IMR-90 (cell line): ENCODE measurements at regions not wholly inside any gene's neighbourhood (a gene's known extent, or its start where the extent isn't known, plus 50 kb on each side); places are given as distances from the start of the nearest gene placed in this dataset.

ENCODE experiments used
- ATAC-seq: fragments of 200-7000 bp; cut with Tn5 transposase; 2 replicates; pipeline ENCODE4 v1.9.1; 2020; ENCODE audit warnings: low read depth, mild to moderate bottlenecking, moderate library complexity
- BruUV-seq: library from RNA; stranded (reverse); fragments of 400-500 nt; replicated peaks from 2 replicates; lab custom pipeline; 2021; lab: Mats Ljungman, UMichigan
- CTCF ChIA-PET: fragments of 300-600 bp; formaldehyde crosslinking; extraction: SDS; loops from one replicate; lab custom pipeline; 2021; ENCODE audit warnings: antibody characterized with exemption; lab: Yijun Ruan, JAX
- POLR2A ChIA-PET: fragments of 300-600 bp; sonication (Branson Sonifier 250); formaldehyde crosslinking; loops from one replicate; lab custom pipeline; 2022; ENCODE audit warnings: antibody characterized with exemption; ENCODE audit not compliant: unreplicated experiment; lab: Charles Lee
- DNase-seq: peaks from one replicate; pipeline ENCODE4 v3.0.0; 2013
- H2AFZ ChIP-seq: replicated peaks from 2 replicates; pipeline ENCODE3; 2013; ENCODE audit warnings: low read length, mild to moderate bottlenecking; ENCODE audit not compliant: poor library complexity
- H2AK5ac ChIP-seq: 2 replicates; pipeline ENCODE4 v1.6.1; 2013; ENCODE audit warnings: low read depth, low read length, inconsistent platforms
- H2AK9ac ChIP-seq: replicated peaks from 2 replicates; pipeline ENCODE3; 2013; ENCODE audit warnings: mild to moderate bottlenecking, low read depth, low read length, moderate library complexity; ENCODE audit not compliant: poor library complexity
- H2BK120ac ChIP-seq: 2 replicates; pipeline ENCODE4 v1.6.1; 2013; ENCODE audit warnings: low read depth, low read length, inconsistent platforms
- H2BK15ac ChIP-seq: 3 replicates; pipeline ENCODE4 v1.6.1; 2013; ENCODE audit warnings: low read depth, low read length, inconsistent platforms
- H2BK20ac ChIP-seq: 2 replicates; pipeline ENCODE4 v1.6.1; 2013; ENCODE audit warnings: low read depth, mild to moderate bottlenecking, inconsistent platforms, low read length, moderate library complexity
- H2BK5ac ChIP-seq: 2 replicates; pipeline ENCODE4 v1.6.1; 2013; ENCODE audit warnings: mild to moderate bottlenecking, low read depth, low read length, inconsistent platforms; ENCODE audit not compliant: poor library complexity, severe bottlenecking
- H3K14ac ChIP-seq: replicated peaks from 2 replicates; pipeline ENCODE4 v1.6.1; 2013; ENCODE audit warnings: low read depth, low read length, inconsistent platforms
- H3K18ac ChIP-seq: 2 replicates; pipeline ENCODE4 v1.6.1; 2013; ENCODE audit warnings: low read depth, low read length, control low read depth
- H3K23ac ChIP-seq: 2 replicates; pipeline ENCODE4 v1.6.1; 2013; ENCODE audit warnings: low read depth, low read length, inconsistent platforms
- H3K27ac ChIP-seq: 2 replicates; pipeline ENCODE4 v1.5.1; 2013; ENCODE audit warnings: mild to moderate bottlenecking, control low read depth, low read length; ENCODE audit not compliant: insufficient read depth
- H3K27me3 ChIP-seq: 2 replicates; pipeline ENCODE4 v1.6.1; 2013; ENCODE audit warnings: low read length; ENCODE audit not compliant: control insufficient read depth, insufficient read depth
- H3K36me3 ChIP-seq: 2 replicates; pipeline ENCODE4 v1.6.1; 2013; ENCODE audit warnings: low read length, mixed read lengths; ENCODE audit not compliant: control insufficient read depth, insufficient read depth
- H3K4ac ChIP-seq: 2 replicates; pipeline ENCODE4 v1.6.1; 2013; ENCODE audit warnings: low read depth, low read length, inconsistent platforms
- H3K4me1 ChIP-seq: 2 replicates; pipeline ENCODE4 v1.6.1; 2013; ENCODE audit warnings: low read length, mixed read lengths; ENCODE audit not compliant: control insufficient read depth, insufficient read depth
- H3K4me2 ChIP-seq: 2 replicates; pipeline ENCODE4 v1.6.1; 2013; ENCODE audit warnings: low read depth, mild to moderate bottlenecking, control low read depth, low read length, moderate library complexity
- H3K4me3 ChIP-seq: 2 replicates; pipeline ENCODE4 v1.5.1; 2013; ENCODE audit warnings: low read depth, mild to moderate bottlenecking, control low read depth, low read length, moderate library complexity; ENCODE audit not compliant: insufficient read depth
- H3K56ac ChIP-seq: 2 replicates; pipeline ENCODE4 v1.6.1; 2013; ENCODE audit warnings: low read length, inconsistent platforms; ENCODE audit not compliant: insufficient read depth; ENCODE audit errors: extremely low read depth
- H3K79me1 ChIP-seq, 2 experiments: 2 replicates each; pipeline ENCODE4 v1.6.1; 2013; ENCODE audit warnings: low read length in 2 of 2, inconsistent platforms in 1 of 2, low read depth in 1 of 2
- H3K9ac ChIP-seq: 2 replicates; pipeline ENCODE4 v1.6.1; 2013; ENCODE audit warnings: low read depth, low read length, control low read depth
- H3K9me1 ChIP-seq: 2 replicates; pipeline ENCODE4 v1.6.1; 2013; ENCODE audit warnings: low read length, inconsistent platforms; ENCODE audit not compliant: insufficient read depth
- H3K9me3 ChIP-seq: 2 replicates; pipeline ENCODE4 v1.6.1; 2013; ENCODE audit warnings: low read length; ENCODE audit not compliant: control insufficient read depth, insufficient read depth
- H4K20me1 ChIP-seq: 2 replicates; pipeline ENCODE4 v1.6.1; 2013; ENCODE audit warnings: low read length, inconsistent platforms; ENCODE audit not compliant: insufficient read depth
- H4K5ac ChIP-seq: 2 replicates; pipeline ENCODE4 v1.6.1; 2013; ENCODE audit warnings: mild to moderate bottlenecking, low read depth, low read length, control low read depth
- H4K8ac ChIP-seq, 2 experiments: 2 replicates each; pipeline ENCODE4 v1.6.1; 2013; ENCODE audit warnings: low read depth in 2 of 2, low read length in 2 of 2, control low read depth in 1 of 2, inconsistent platforms in 1 of 2
- H4K91ac ChIP-seq: 2 replicates; pipeline ENCODE4 v1.6.1; 2013; ENCODE audit warnings: low read depth, low read length, inconsistent platforms; ENCODE audit not compliant: insufficient read depth
- BHLHE40 ChIP-seq: fragments of 150-350 bp; IDR thresholded peaks from 2 replicates; pipeline ENCODE4 v1.6.1; 2016; ENCODE audit warnings: mild to moderate bottlenecking, low read depth, low read length
- CEBPB ChIP-seq: IDR thresholded peaks from 2 replicates; pipeline ENCODE4 v1.6.1; 2012; ENCODE audit warnings: low read depth, low read length, improper control_type of control experiment
- CHD1 ChIP-seq: IDR thresholded peaks from 2 replicates; pipeline ENCODE4 v1.6.1; 2012; ENCODE audit warnings: low read depth, low read length, improper control_type of control experiment
- ELK1 ChIP-seq: fragments of 150-350 bp; IDR thresholded peaks from 2 replicates; pipeline ENCODE4 v1.6.1; 2016; ENCODE audit warnings: low read depth, mild to moderate bottlenecking, low read length, moderate library complexity, borderline replicate concordance
- FOS ChIP-seq: fragments of 150-350 bp; IDR thresholded peaks from 2 replicates; pipeline ENCODE4 v1.6.1; 2016; ENCODE audit warnings: low read depth, low read length
- MAFK ChIP-seq: IDR thresholded peaks from 2 replicates; pipeline ENCODE4 v1.6.1; 2012; ENCODE audit warnings: low read depth, low read length, improper control_type of control experiment
- MAZ ChIP-seq: IDR thresholded peaks from 2 replicates; pipeline ENCODE4 v1.6.1; 2012; ENCODE audit warnings: low read depth, mild to moderate bottlenecking, low read length, improper control_type of control experiment, moderate library complexity, borderline replicate concordance
- MXI1 ChIP-seq: IDR thresholded peaks from 2 replicates; pipeline ENCODE4 v1.6.1; 2012; ENCODE audit warnings: low read depth, mild to moderate bottlenecking, low read length, moderate library complexity, borderline replicate concordance
- NFE2L2 ChIP-seq: fragments of 150-350 bp; IDR thresholded peaks from 2 replicates; pipeline ENCODE4 v1.6.1; 2016; ENCODE audit warnings: low read depth, mild to moderate bottlenecking, low read length
- POLR2A ChIP-seq: IDR thresholded peaks from 2 replicates; pipeline ENCODE4 v1.6.1; 2012; ENCODE audit warnings: mild to moderate bottlenecking, low read depth, low read length
- RAD21 ChIP-seq: IDR thresholded peaks from 2 replicates; pipeline ENCODE4 v1.6.1; 2012; ENCODE audit warnings: low read length, improper control_type of control experiment
- RCOR1 ChIP-seq: IDR thresholded peaks from 2 replicates; pipeline ENCODE4 v1.6.1; 2012; ENCODE audit warnings: mild to moderate bottlenecking, low read length, improper control_type of control experiment; ENCODE audit not compliant: insufficient replicate concordance
- RFX5 ChIP-seq: IDR thresholded peaks from 2 replicates; pipeline ENCODE4 v1.8.0; 2012; ENCODE audit warnings: low read depth, mild to moderate bottlenecking, low read length, moderate library complexity
- SMC3 ChIP-seq: fragments of 150-350 bp; IDR thresholded peaks from 2 replicates; pipeline ENCODE4 v1.6.1; 2016; ENCODE audit warnings: low read depth, mild to moderate bottlenecking, antibody characterized with exemption, low read length, moderate library complexity
- USF2 ChIP-seq: fragments of 150-350 bp; IDR thresholded peaks from 2 replicates; pipeline ENCODE4 v1.6.1; 2017; ENCODE audit warnings: mild to moderate bottlenecking, antibody characterized with exemption, low read length, low read depth
- WGBS, 2 experiments: methylation state at CpG; one replicate each; pipeline versions ENCODE4 v1.1.5 to v1.1.7; 2013; ENCODE audit warnings: missing lambda C conversion rate in 2 of 2; ENCODE audit not compliant: insufficient read length in 1 of 2; ENCODE audit errors: extremely low coverage in 2 of 2; 5-methylcytosine and 5-hydroxymethylcytosine counted together
- dilution Hi-C: fragments of 300-500 bp; cut with HindIII; formaldehyde crosslinking; loops from one replicate; pipeline ENCODE4 v1.14.3; 2018; ENCODE audit warnings: low sequenced_read_pairs; ENCODE audit not compliant: unreplicated experiment
- in situ Hi-C: fragments of 300-500 bp; cut with MboI; formaldehyde crosslinking; loops from 3 replicates; pipeline ENCODE4 v1.14.3; 2019; ENCODE audit warnings: low sequenced_read_pairs, inconsistent platforms, mixed read lengths
- intact Hi-C: fragments of 100-400 bp; cut with micrococcal nuclease; formaldehyde crosslinking; loops from 2 replicates; pipeline ENCODE4 v1.10.0; 2022
- TF ChIP-seq, protein P1 (sequence below): conservative IDR thresholded peaks from 2 replicates; pipeline ENCODE4 v1.5.1; 2012; ENCODE audit warnings: mild to moderate bottlenecking, low read depth, low read length, improper control_type of control experiment

- in situ Hi-C loops, result no loop called here
- no peaks in the 10 kb centered on the region for H3K27me3 ChIP-seq
- H3K4me3 ChIP-seq, result no peak overlapping the region
- H3K27ac ChIP-seq, result no peak overlapping the region
- H3K79me1 ChIP-seq, result no peaks in the 10 kb centered on the region
- WGBS, 2 experiments, result no CpG with 5 or more reads among the region's 19 CpGs
- no peak overlapping the region for H2BK120ac ChIP-seq
- TF ChIP-seq SMC3 (no peak), ELK1 (no peak), BHLHE40 (no peak), POLR2A (no peak), FOS (no peak), MAFK (no peak), MAZ (no peak), RAD21 (no peak), NFE2L2 (no peak), CEBPB (no peak), MXI1 (no peak), CHD1 (no peak), USF2 (no peak), RCOR1 (no peak), RFX5 (no peak)
- TF ChIP-seq, protein P1, sequence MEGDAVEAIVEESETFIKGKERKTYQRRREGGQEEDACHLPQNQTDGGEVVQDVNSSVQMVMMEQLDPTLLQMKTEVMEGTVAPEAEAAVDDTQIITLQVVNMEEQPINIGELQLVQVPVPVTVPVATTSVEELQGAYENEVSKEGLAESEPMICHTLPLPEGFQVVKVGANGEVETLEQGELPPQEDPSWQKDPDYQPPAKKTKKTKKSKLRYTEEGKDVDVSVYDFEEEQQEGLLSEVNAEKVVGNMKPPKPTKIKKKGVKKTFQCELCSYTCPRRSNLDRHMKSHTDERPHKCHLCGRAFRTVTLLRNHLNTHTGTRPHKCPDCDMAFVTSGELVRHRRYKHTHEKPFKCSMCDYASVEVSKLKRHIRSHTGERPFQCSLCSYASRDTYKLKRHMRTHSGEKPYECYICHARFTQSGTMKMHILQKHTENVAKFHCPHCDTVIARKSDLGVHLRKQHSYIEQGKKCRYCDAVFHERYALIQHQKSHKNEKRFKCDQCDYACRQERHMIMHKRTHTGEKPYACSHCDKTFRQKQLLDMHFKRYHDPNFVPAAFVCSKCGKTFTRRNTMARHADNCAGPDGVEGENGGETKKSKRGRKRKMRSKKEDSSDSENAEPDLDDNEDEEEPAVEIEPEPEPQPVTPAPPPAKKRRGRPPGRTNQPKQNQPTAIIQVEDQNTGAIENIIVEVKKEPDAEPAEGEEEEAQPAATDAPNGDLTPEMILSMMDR, result no peak
- H3K4me1 ChIP-seq, result no peaks in the 10 kb centered on the region
- BruUV-seq, result no TSS peak
- H3K9me3 ChIP-seq, result peaks cover 4% of the 10 kb centered on the region; the same call in 1 of the 2 replicates
- H3K36me3 ChIP-seq, result no peaks in the 10 kb centered on the region
- no peak overlapping the region for H3K14ac ChIP-seq
- H2BK5ac ChIP-seq, result no peak overlapping the region
- H2BK20ac ChIP-seq, result no peak overlapping the region
- H3K9ac ChIP-seq, result no peak overlapping the region
- DNase-seq (no peak), ATAC-seq (no peak)
- H3K23ac ChIP-seq, result no peak overlapping the region
- ChIA-PET CTCF (no interaction called here), POLR2A (no interaction called here)
- H4K91ac ChIP-seq, result no peak overlapping the region
- no peak overlapping the region for H2BK15ac ChIP-seq
- H3K4me2 ChIP-seq, result no peak overlapping the region
- H3K18ac ChIP-seq, result no peak overlapping the region
- no peak overlapping the region for H2AK9ac ChIP-seq
- dilution Hi-C loops, result no loop called here
- H3K9me1 ChIP-seq, result no peaks in the 10 kb centered on the region
- intact Hi-C loops, result no loop called here
- no peak overlapping the region for H2AFZ ChIP-seq
- H3K56ac ChIP-seq, result no peak overlapping the region
- H4K8ac ChIP-seq, result no peak overlapping the region
- H2AK5ac ChIP-seq, result no peak overlapping the region
- H3K4ac ChIP-seq, result no peak overlapping the region
- H4K20me1 ChIP-seq, result no peaks in the 10 kb centered on the region
- no peak overlapping the region for H4K5ac ChIP-seq
Measured at GRCh38 chr16:35414563-35414962, 1955.2 kb downstream of the TP53TG3F start.
